Liver (tissue), 8 donors: ENCODE measurements at regions not wholly inside any gene's neighbourhood (a gene's known extent, or its start where the extent isn't known, plus 50 kb on each side); places are given as distances from the start of the nearest gene placed in this dataset.

Experiments used
- DNase-seq: peaks from one replicate; pipeline ENCODE4 v3.0.0-alpha.2; 2017; ENCODE audit warnings: low spot score
- H3K27ac ChIP-seq, 2 donors: one replicate each; pipeline ENCODE4 v1.7.0; 2013; ENCODE audit warnings: inconsistent platforms in 2 of 2, low read length in 2 of 2, control low read depth in 1 of 2, low read depth in 1 of 2, mild to moderate bottlenecking in 1 of 2
- H3K27me3 ChIP-seq, 4 donors: one replicate each; pipeline versions ENCODE4 v1.6.1 to v1.7.0; 2013; ENCODE audit warnings: low read length in 3 of 4, inconsistent platforms in 1 of 4, mild to moderate bottlenecking in 1 of 4, moderate library complexity in 1 of 4; ENCODE audit not compliant: control insufficient read depth in 4 of 4, insufficient read depth in 4 of 4
- H3K36me3 ChIP-seq, 4 donors: one replicate each; pipeline versions ENCODE4 v1.6.1 to v1.7.0; 2013; ENCODE audit warnings: low read length in 3 of 4, mild to moderate bottlenecking in 3 of 4, low read depth in 1 of 4, moderate library complexity in 1 of 4; ENCODE audit not compliant: control insufficient read depth in 4 of 4, insufficient read depth in 3 of 4
- H3K4me1 ChIP-seq, 4 donors: one replicate each; pipeline versions ENCODE4 v1.6.1 to v1.7.0; 2013; ENCODE audit warnings: low read length in 3 of 4, mild to moderate bottlenecking in 3 of 4, moderate library complexity in 1 of 4; ENCODE audit not compliant: control insufficient read depth in 4 of 4, insufficient read depth in 4 of 4
- H3K4me3 ChIP-seq, 3 donors: one replicate each; pipeline versions ENCODE4 v1.6.1 to v1.7.0; 2013; ENCODE audit warnings: low read length in 3 of 3, control low read depth in 1 of 3, low read depth in 1 of 3, mild to moderate bottlenecking in 1 of 3
- H3K9ac ChIP-seq, 2 donors: one replicate each; pipeline ENCODE4 v1.7.0; 2013; ENCODE audit warnings: low read length in 2 of 2, mild to moderate bottlenecking in 2 of 2, moderate library complexity in 2 of 2, control low read depth in 1 of 2, low read depth in 1 of 2
- H3K9me3 ChIP-seq, 4 donors: one replicate each; pipeline versions ENCODE4 v1.6.1 to v1.7.0; 2013; ENCODE audit warnings: low read length in 3 of 4; ENCODE audit not compliant: control insufficient read depth in 4 of 4
- ATF3 ChIP-seq: IDR thresholded peaks from 2 replicates; pipeline ENCODE4 v1.6.1; 2016; ENCODE audit warnings: antibody characterized with exemption
- CTCF ChIP-seq: fragments of 150-350 bp; IDR thresholded peaks from 2 replicates; pipeline ENCODE4 v1.5.1; 2017; ENCODE audit warnings: improper control_type of control experiment, low read depth, low read length; ENCODE audit not compliant: missing input control
- EGR1 ChIP-seq, 2 donors: IDR thresholded peaks; 2 replicates each; pipeline ENCODE4 v1.6.1; 2016 to 2018; ENCODE audit warnings: antibody characterized with exemption in 2 of 2, low read depth in 2 of 2
- FOXA1 ChIP-seq: IDR thresholded peaks from 2 replicates; pipeline ENCODE4 v1.6.1; 2016; ENCODE audit warnings: antibody characterized with exemption
- FOXA2 ChIP-seq: IDR thresholded peaks from 2 replicates; pipeline ENCODE4 v1.6.1; 2016; ENCODE audit warnings: antibody characterized with exemption
- GABPA ChIP-seq, 2 donors: IDR thresholded peaks in 1 of 2; conservative IDR thresholded peaks in 1 of 2; 2 replicates each; pipeline ENCODE4 v1.6.1; 2016; ENCODE audit warnings: antibody characterized with exemption in 2 of 2, mild to moderate bottlenecking in 1 of 2, moderate library complexity in 1 of 2
- HNF4A ChIP-seq, 2 donors: conservative IDR thresholded peaks; 2 replicates each; pipeline ENCODE4 v1.6.1; 2016; ENCODE audit warnings: antibody characterized with exemption in 2 of 2, mild to moderate bottlenecking in 2 of 2
- HNF4G ChIP-seq: IDR thresholded peaks from 2 replicates; pipeline ENCODE4 v1.6.1; 2016; ENCODE audit warnings: antibody characterized with exemption
- JUND ChIP-seq, 2 donors: IDR thresholded peaks; 2 replicates each; pipeline ENCODE4 v1.6.1; 2016; ENCODE audit warnings: antibody characterized with exemption in 2 of 2
- MAX ChIP-seq: IDR thresholded peaks from 2 replicates; pipeline ENCODE4 v1.6.1; 2016; ENCODE audit warnings: antibody characterized with exemption
- NR2F2 ChIP-seq: IDR thresholded peaks from 2 replicates; pipeline ENCODE4 v1.6.1; 2016; ENCODE audit warnings: antibody characterized with exemption
- RAD21 ChIP-seq, 2 donors: IDR thresholded peaks; 2 replicates each; pipeline ENCODE4 v1.6.1; 2016; ENCODE audit warnings: antibody characterized with exemption in 2 of 2, mild to moderate bottlenecking in 2 of 2
- REST ChIP-seq: IDR thresholded peaks from 2 replicates; pipeline ENCODE4 v1.6.1; 2016; ENCODE audit warnings: antibody characterized with exemption, mild to moderate bottlenecking
- RXRA ChIP-seq, 2 donors: IDR thresholded peaks; 2 replicates each; pipeline ENCODE4 v1.6.1; 2017 to 2018; ENCODE audit warnings: antibody characterized with exemption in 2 of 2, mild to moderate bottlenecking in 1 of 2
- TAF1 ChIP-seq: conservative IDR thresholded peaks from 2 replicates; pipeline ENCODE4 v1.6.1; 2016; ENCODE audit warnings: antibody characterized with exemption, mild to moderate bottlenecking
- YY1 ChIP-seq: IDR thresholded peaks from 2 replicates; pipeline ENCODE4 v1.6.1; 2016; ENCODE audit warnings: antibody characterized with exemption, mild to moderate bottlenecking
- ZBTB33 ChIP-seq: IDR thresholded peaks from 2 replicates; pipeline ENCODE4 v1.6.1; 2016; ENCODE audit warnings: antibody characterized with exemption
- WGBS: extraction: QIAGEN DNeasy Blood & Tissue Kit; methylation state at CpG from one replicate; pipeline ENCODE4 v1.1.7; 2013; 5-methylcytosine and 5-hydroxymethylcytosine counted together
- donor health status: healthy.
- donor health status: healthy.
- donor health status: healthy.
- donor health status: healthy.
- donor health status: healthy.

GRCh38 chr10:106309376-106309775 lies 855.1 kb downstream of the SORCS1 start:
- no peak for DNase-seq
- no peak for TF ChIP-seq CTCF
- no peak for TF ChIP-seq YY1
- no peak for TF ChIP-seq EGR1 (IDR thresholded peaks at IDR 0.05; ENCODE audit: low read depth in 2 of 2)
- no peak for TF ChIP-seq REST
- no peak for TF ChIP-seq ATF3
- TF ChIP-seq JUND (IDR thresholded peaks at IDR 0.05): no peak
- no peak for TF ChIP-seq NR2F2
- no peak for TF ChIP-seq TAF1
- no peak for TF ChIP-seq HNF4A (conservative IDR thresholded peaks at IDR 0.05)
- no peak for TF ChIP-seq HNF4G
- no peak overlapping the region for H3K27ac ChIP-seq
- no peaks in the 10 kb centered on the region for H3K4me1 ChIP-seq
- H3K9me3 ChIP-seq: no peaks in the 10 kb centered on the region
- H3K36me3 ChIP-seq: no peaks in the 10 kb centered on the region
- H3K27me3 ChIP-seq: peaks cover 0 to 5% (median 0%) of the 10 kb centered on the region in 4 donors
- no peak overlapping the region for H3K4me3 ChIP-seq
- no peak overlapping the region for H3K9ac ChIP-seq
- 75% methylated on average over 2 of the region's 2 CpGs for WGBS

GRCh38 chr10:106308284-106308683 lies 856.2 kb downstream of the SORCS1 start:
- H3K9me3 ChIP-seq: no peaks in the 10 kb centered on the region
- H3K4me1 ChIP-seq: no peaks in the 10 kb centered on the region
- no peak overlapping the region for H3K9ac ChIP-seq
- no peaks in the 10 kb centered on the region for H3K36me3 ChIP-seq
- 61% methylated on average over 2 of the region's 2 CpGs for WGBS
- DNase-seq: no peak
- no peak overlapping the region for H3K27ac ChIP-seq
- H3K4me3 ChIP-seq: no peak overlapping the region
- peaks cover 0 to 5% (median 0%) of the 10 kb centered on the region in 4 donors for H3K27me3 ChIP-seq
- TF ChIP-seq MAX: no peak
- TF ChIP-seq RAD21 (IDR thresholded peaks at IDR 0.05): no peak
- TF ChIP-seq FOXA1: no peak
- no peak for TF ChIP-seq JUND (IDR thresholded peaks at IDR 0.05)
- TF ChIP-seq FOXA2: no peak
- TF ChIP-seq YY1: no peak
- no peak for TF ChIP-seq RXRA (IDR thresholded peaks at IDR 0.05)
- no peak for TF ChIP-seq REST
- no peak for TF ChIP-seq CTCF
- TF ChIP-seq GABPA (IDR thresholded peaks at IDR 0.05 in 1 of 2, conservative IDR thresholded peaks at IDR 0.05 in 1 of 2): no peak
- TF ChIP-seq TAF1: no peak
- no peak for TF ChIP-seq ZBTB33
- TF ChIP-seq HNF4A (conservative IDR thresholded peaks at IDR 0.05): no peak
